NCI-H748 (cell line): ENCODE measurements at regions not wholly inside any gene's neighbourhood (a gene's known extent, or its start where the extent isn't known, plus 50 kb on each side); places are given as distances from the start of the nearest gene placed in this dataset.
"Not testable (repeated sequence)": the region's sequence is repeated elsewhere in the genome, so short reads cannot be mapped to it uniquely, and the experiment has no call there.

Experiments
- DNase-seq: peaks from one replicate; lab custom pipeline; 2025; ENCODE audit not compliant: unreplicated experiment; lab: John Stamatoyannopoulos, UW

DNA sequence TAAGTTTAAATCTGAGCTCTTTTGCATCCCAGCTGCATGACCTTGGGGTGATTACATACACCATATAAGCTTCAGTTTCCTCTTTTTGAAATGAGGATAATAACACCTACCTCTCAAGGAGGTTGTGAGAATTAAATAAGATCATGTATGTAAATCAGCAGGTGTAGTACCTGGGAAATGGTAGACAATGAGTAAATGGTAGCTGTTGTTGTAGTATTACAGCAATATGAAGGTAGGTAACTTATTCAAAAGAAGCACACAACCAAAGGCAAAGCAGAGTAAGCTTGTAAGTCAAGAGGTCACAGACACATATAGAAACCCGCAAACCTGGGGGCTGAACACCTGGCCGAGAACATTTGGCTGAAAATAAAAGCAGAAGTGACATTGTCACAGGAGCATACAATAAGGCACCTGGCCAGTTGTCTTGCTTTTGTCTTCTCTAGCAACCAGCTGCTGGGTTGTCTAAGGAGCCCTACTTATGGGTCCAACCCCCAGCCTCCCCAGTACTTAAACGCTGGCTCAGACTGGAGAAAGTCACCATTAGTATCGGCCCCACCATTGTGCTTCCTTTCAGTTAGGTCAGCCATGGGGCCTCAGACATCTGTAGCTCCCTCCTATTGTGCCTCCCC is 203.6 kb upstream of the MKLN1 start:
- DNase-seq = peak; percentile 71

DNA sequence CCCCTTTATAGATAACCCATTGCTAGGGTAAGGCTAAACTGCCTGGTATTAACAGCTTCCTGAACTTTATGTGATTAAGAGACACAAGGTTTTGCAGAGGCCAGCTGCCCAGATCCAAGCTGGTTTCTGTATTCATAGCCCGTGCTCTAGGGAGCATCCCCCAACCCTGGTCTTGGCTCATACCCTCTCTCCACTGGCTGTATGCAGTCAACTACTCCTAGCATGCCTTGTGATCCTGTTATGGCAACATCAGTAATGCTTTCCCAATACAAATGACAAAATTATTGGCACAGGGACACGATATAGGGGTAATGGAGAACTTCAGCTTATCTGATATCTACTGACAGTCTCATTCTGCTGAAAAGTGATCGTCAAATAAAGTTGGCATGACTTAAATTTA is 202.8 kb upstream of the MKLN1 start:
- DNase-seq = no peak

- DNase-seq = no peak
Measured at GRCh38 chr7:131130324-131130723, 197.4 kb upstream of the MKLN1 start.

DNA sequence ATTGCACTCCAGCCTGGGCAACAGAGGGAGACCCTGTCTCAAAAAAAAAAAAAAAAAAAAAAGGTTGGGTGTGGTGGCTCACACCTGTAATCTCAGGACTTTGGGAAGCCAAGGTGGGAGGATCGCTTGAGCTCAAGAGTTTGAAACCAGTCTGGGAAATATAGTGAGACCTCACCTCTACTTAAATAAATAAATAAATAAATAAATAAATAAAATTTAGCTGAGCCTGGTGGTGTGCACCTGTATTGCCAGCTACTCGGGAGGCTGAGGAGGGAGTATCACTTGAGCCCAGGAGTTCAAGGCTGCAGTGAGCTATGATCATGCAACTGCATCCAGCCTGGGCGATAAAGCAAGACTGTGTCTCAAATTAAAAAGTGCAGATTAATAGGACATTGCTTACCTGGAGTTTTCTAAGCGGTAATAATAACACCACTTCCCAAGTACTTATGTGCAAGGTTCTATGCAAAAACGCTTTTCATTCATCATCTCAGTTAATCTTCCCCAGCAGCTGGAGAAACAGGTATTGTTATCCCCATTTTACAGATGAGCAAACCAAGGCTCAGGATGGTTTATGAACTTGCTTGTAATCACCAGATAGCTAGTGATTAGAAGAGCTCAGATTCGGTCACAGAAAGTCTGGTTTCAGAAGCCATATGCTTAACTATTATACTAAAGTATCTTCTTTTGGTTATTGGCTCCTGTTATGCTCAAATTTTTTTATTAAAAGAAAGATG is 196.5 kb upstream of the MKLN1 start:
- DNase-seq = no peak

DNA sequence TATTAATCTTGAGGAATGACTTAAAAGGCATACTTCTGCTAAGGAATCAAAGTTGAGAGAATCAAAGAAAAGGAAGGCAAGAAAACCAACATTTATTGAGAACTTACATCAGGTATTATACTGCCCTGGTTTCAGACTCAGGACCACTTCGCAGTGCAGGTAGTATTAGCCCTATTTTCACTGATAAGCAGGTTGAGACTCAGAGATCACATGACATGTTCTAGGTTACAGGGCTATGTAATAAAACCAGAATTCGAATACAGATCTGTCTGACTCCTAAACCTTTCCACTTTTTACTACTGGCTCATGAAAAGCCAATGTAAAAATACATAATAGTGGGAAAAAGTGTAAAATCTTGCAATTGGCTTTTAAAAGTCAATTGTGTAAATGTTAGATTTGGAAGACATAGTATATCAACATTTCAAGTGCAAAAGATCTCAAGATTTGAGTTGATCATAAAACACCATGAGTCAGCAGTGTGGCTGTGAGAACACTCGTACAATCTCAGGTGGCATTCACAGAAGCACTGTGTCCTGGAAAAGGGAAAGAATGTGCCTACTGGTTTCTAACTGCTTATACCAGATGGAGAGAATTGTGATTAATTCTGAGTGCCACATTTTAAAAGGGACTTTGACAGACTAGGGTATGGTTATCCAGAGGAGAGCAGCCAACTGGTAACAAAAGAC is 195.8 kb upstream of the MKLN1 start:
- DNase-seq = no peak

GRCh38 chr7:131139462-131139861 is 188.2 kb upstream of the MKLN1 start:
- no peak for DNase-seq

DNA sequence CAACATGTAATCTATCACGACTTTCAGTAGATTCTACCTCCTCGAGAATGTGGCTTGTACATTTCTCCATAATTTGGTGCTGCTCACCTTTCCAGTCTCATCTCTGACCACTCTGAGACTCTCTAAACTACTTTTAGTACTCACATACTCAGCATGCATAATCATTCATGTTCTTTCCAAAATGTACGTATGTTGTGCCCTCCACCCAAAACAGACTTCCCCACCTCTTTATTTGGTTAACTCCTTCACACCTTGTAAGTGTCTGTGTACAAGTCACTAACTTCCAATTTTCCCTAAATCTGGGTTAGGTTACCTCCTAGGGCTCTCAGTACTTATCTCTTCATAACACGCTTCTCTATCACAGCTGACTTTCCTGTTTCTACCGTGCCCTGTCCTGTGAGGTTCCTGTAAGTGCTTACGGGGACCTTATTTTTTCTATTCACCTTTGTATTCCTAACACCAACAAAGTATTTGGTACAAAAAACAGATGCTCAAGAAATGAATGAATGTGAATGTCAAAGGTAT is 186.2 kb upstream of the MKLN1 start:
- DNase-seq = no peak

DNA sequence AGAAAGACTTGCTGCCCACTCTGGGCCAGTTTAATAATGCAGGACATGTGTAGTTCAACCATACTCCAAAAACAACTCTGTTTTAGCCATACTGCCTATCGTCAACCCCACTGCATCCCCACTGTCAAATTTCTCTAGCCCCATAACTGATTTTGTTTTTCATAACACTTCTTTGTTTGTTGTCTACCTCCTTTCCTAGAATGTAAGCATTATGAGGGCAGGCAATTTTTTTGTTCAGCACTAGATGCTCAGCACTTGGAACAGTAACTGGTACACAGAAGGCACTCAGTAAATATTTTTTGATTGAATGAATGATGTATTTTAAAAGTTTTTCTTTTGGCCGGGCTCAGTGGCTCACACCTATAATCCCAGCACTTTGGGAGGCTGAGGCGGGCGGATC is 183.8 kb upstream of the MKLN1 start:
- DNase-seq = no peak

DNA sequence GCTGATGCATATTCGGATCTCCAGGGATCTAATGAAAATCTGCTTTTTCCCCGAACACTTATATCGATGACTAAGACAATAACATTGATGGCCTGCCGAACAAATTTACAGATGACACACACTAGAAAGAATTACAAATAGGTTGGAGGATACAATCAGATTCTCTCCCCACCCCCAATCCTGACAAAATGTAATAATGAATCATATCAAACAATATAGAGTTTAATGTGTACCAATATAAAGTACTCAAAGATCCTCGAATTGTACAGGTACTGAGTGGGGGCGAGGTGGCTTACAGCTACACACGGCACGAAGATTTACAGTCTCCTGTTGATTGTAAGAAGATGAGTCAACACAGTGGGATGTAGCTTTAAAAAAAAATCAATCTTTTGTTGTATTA is 182.7 kb upstream of the MKLN1 start:
- DNase-seq = no peak

DNA sequence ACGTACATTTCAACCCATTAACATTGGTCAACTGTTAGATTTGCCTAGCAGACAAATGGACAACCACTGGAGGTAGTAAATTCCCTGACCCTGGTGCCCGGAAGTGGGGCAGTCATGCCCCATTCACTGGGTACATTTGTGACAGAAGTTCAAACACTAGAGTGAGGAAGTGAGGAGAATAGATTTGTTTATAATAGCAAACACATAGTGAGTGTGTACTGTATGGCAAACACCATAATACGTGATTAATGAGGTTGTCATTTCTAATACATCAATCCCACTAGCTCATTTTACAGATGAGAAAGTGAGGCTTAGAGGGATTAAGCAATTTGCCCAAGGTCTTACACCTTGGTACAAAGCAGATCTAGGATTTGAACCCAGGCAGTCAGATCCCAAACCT is 181.9 kb upstream of the MKLN1 start:
- DNase-seq = peak; percentile 50

DNA sequence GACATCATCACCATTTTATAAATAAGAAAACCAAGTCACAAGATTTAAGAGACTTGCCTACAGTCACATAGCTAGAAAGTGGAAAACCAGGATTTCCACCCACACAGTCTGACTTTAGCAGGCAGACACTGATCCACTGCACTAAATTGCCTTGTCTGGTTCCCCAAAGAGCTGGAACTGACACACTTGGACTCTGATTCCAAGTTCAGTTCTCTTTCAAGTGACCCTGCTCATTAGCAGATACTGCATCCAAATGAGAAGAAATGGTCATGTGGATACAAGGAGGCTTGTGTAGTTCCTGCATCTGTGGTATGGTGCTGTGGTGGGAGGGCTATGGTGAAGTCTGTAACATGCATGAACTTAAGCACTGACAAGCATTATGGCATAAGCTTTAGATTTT is 180.1 kb upstream of the MKLN1 start:
- DNase-seq = no peak

DNA sequence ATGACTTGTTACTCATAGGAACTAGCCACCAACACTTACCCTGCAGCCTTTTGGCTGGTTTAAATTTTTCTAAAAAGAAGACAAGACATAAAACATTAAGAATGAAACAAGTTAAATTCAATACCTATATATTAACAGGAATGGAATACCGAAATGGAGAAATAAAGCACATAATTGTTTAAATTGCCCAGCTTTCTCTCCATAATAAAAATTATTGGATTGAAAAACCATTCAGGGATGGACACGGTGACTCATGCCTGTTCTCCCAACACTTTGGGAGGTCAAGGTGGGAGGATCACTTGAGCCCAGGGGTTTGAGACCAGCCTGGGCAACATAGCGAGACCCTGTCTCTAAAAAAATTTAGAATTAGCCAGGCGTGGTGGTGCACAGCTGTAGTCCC is 179.4 kb upstream of the MKLN1 start:
- no peak for DNase-seq

DNA sequence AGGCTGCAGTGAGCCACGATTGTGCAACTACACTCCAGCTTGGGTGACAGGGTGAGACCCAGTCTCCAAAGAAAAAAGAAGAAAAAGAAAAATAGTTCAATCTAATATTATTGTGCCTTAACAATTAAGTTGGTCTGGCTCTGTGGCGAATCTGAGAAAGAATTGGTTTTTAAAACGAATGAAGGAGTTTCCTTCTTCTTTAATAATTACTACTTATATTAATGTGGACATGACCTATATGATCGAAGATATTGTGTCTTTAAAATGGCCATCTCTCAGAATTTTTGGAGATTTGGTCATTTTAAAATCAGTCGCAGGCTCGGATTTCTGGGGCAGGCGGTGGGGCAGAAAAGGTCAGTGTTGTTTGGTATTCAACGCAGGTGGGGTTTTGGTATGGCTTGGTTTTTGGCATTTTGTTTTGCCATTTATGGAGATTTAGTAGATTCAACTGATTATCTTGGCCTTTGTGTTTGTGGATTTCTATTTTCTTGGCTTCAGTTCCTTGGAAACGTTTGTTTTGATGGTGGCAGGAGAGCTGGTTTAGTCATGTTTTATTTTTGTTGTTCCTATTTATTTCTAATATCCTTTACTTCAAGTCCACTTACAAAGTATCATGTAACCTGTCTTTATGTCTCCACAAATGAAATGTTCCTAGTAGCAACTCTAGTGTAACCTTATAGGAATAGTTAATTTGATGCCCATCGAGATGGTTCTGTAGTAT is 178.8 kb upstream of the MKLN1 start:
- no peak for DNase-seq

GRCh38 chr7:131149429-131149773 is 178.3 kb upstream of the MKLN1 start:
- DNase-seq = no peak

GRCh38 chr7:131149840-131150239 is 177.8 kb upstream of the MKLN1 start:
- no peak for DNase-seq

DNA sequence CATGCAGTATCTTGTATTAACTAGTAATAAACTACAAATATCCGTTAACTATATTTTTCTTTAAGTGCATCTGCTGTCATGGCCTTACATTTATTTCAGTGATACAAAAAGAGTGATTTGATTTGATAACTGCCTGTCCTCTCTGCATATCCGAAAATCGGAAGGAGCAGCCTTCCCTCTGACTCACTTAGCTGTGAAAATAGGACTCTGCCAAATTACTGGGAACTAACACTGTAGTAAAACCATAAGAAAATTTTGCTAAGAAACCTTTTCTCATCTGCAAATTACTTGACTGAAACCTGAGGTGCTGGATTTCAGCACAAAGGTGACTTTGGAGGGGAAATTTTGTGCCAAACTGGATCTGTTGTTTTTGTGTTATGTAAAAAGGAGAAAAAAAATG is 176.6 kb upstream of the MKLN1 start:
- no peak for DNase-seq

GRCh38 chr7:131152766-131153165 is 174.9 kb upstream of the MKLN1 start:
- no peak for DNase-seq

- DNase-seq = no peak
Measured at GRCh38 chr7:131154380-131154779, 173.3 kb upstream of the MKLN1 start.

DNA sequence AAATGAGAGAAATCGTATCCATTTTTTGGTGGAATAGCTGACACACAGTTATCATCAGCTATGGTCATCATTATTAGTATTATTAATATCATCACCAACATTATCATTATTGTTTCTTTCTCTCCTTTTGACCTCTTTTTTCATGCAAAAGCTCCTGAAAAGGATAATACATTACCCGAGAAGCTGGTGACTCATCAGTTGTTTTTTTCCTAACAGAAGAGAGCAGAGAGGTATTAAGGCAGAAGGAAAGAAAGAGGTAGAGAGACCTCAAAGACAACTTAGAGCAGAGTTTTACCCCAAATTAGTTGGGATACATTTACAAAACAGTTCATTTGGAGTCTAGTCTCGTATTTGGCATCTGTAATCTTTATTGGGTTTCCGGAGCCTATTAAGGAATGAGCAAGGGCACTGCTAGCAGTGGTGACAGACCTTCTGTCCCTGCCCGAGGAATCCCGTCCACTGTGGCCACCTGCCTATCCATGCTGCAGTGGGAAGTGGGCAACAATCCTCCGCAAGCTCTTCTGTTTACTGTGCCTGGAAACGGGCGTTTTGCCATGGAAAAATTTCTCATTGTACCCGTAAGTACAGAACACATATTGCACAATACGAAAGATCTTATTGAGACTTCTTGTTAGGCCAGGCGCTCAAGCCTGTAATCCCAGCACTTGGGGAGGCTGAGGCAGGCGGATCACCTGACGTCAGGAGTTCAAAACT is 170.0 kb upstream of the MKLN1 start:
- no peak for DNase-seq

DNA sequence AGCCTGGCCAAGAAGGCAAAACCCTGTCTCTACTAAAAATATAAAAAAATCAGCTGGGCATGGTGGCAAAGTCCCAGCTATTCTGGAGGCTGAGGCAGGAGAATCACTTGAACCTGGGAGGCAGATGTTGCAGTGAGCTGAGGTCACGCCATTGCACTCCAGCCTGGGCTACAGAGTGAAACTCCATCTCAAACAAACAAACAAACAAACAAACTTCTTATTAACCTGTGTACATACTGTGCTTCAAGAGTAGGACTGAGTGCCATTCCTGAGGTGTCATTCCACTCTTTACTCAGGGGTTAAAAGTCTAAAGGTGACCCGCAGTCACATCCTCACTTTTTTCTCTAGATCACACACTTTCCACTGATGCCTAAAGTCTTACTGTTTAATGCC is 169.4 kb upstream of the MKLN1 start:
- not testable (repeated sequence) for DNase-seq

GRCh38 chr7:131159961-131160361 is 167.7 kb upstream of the MKLN1 start:
- no peak for DNase-seq
